OCI-LY7 (cell line): ENCODE measurements at regions not wholly inside any gene's neighbourhood (a gene's known extent, or its start where the extent isn't known, plus 50 kb on each side); places are given as distances from the start of the nearest gene placed in this dataset.

Experiments
- BruUV-seq: library from RNA; stranded (reverse); fragments of 400-500 nt; replicated peaks from 2 replicates; lab custom pipeline; 2021; lab: Mats Ljungman, UMichigan
- CTCF ChIA-PET: fragments of 300-600 bp; sonication (Branson Sonifier 250); formaldehyde crosslinking; loops from one replicate; lab custom pipeline; 2022; ENCODE audit warnings: antibody characterized with exemption; ENCODE audit not compliant: unreplicated experiment; lab: Charles Lee
- POLR2A ChIA-PET: fragments of 300-600 bp; sonication (Branson Sonifier 250); formaldehyde crosslinking; loops from one replicate; lab custom pipeline; 2022; ENCODE audit warnings: antibody characterized with exemption; lab: Charles Lee
- DNase-seq: peaks from one replicate; pipeline ENCODE4 v3.0.0-alpha.2; 2015; ENCODE audit warnings: low spot score
- H2AFZ ChIP-seq: fragments of 200-600 bp; sonication (generic), shearing (Covaris generic); 2 replicates; pipeline ENCODE4 v1.6.1; 2014; ENCODE audit warnings: mild to moderate bottlenecking, antibody characterized with exemption, low read length, moderate library complexity
- H3K27ac ChIP-seq: fragments of 200-600 bp; sonication (generic); 2 replicates; pipeline ENCODE4 v1.5.1; 2014; ENCODE audit warnings: mixed run types, low read depth, mild to moderate bottlenecking, moderate library complexity, low read length, inconsistent platforms; ENCODE audit not compliant: poor library complexity, severe bottlenecking
- H3K36me3 ChIP-seq: fragments of 200-600 bp; sonication (generic); 2 replicates; pipeline ENCODE4 v1.6.1; 2014; ENCODE audit warnings: mild to moderate bottlenecking, antibody characterized with exemption, low read length, moderate library complexity, mixed read lengths; ENCODE audit not compliant: insufficient read depth
- H3K4me1 ChIP-seq: fragments of 200-600 bp; sonication (generic); 2 replicates; pipeline ENCODE4 v1.5.1; 2014; ENCODE audit warnings: mild to moderate bottlenecking, low read length; ENCODE audit not compliant: insufficient read depth, poor library complexity, severe bottlenecking
- H3K4me2 ChIP-seq: fragments of 200-600 bp; sonication (generic); 2 replicates; pipeline ENCODE4 v1.6.1; 2014; ENCODE audit warnings: mild to moderate bottlenecking, low read length
- H3K4me3 ChIP-seq: fragments of 200-600 bp; sonication (generic); 2 replicates; pipeline ENCODE4 v1.5.1; 2014; ENCODE audit warnings: mild to moderate bottlenecking, low read depth, low read length; ENCODE audit not compliant: poor library complexity, severe bottlenecking
- H3K79me2 ChIP-seq: fragments of 200-600 bp; sonication (generic); 2 replicates; pipeline ENCODE4 v1.6.1; 2016; ENCODE audit warnings: low read depth, mild to moderate bottlenecking, low read length, moderate library complexity, mixed read lengths; ENCODE audit not compliant: insufficient read depth
- H3K9me2 ChIP-seq: fragments of 200-600 bp; sonication (generic); 2 replicates; pipeline ENCODE4 v1.6.1; 2016; ENCODE audit warnings: mild to moderate bottlenecking, low read length, mixed read lengths; ENCODE audit not compliant: insufficient read depth
- H3K9me3 ChIP-seq: fragments of 200-600 bp; sonication (generic); 2 replicates; pipeline ENCODE4 v1.6.1; 2014; ENCODE audit warnings: mild to moderate bottlenecking, mixed run types, low read length, mixed read lengths
- H4K20me1 ChIP-seq: fragments of 200-600 bp; sonication (generic); 2 replicates; pipeline ENCODE4 v1.6.1; 2014; ENCODE audit warnings: mild to moderate bottlenecking, antibody characterized with exemption, low read length, moderate library complexity, mixed read lengths; ENCODE audit not compliant: insufficient read depth
- CTCF ChIP-seq: fragments of 200-600 bp; sonication (generic); conservative IDR thresholded peaks from 2 replicates; pipeline ENCODE4 v1.5.1; 2014; ENCODE audit warnings: mild to moderate bottlenecking, antibody characterized with exemption, low read length, moderate library complexity, mixed read lengths
- EZH2phosphoT487 ChIP-seq: fragments of 200-600 bp; sonication (generic); IDR thresholded peaks from 2 replicates; pipeline ENCODE4 v1.6.1; 2018; ENCODE audit warnings: low read depth, borderline replicate concordance, mild to moderate bottlenecking, mixed run types, antibody characterized with exemption, low read length, moderate library complexity, mixed read lengths
- intact Hi-C: fragments of 100-400 bp; cut with micrococcal nuclease; formaldehyde crosslinking; loops from one replicate; pipeline ENCODE4 v1.10.0; 2022; ENCODE audit not compliant: unreplicated experiment

- TF ChIP-seq EZH2phosphoT487 (no peak), CTCF (no peak)
- Histone ChIP-seq H4K20me1 (no peaks in the 10 kb centered on the region), H3K9me2 (no peaks in the 10 kb centered on the region), H3K4me2 (no peak overlapping the region), H3K4me3 (no peak overlapping the region), H3K4me1 (no peaks in the 10 kb centered on the region), H3K36me3 (no peaks in the 10 kb centered on the region), H2AFZ (no peak overlapping the region), H3K27ac (no peak overlapping the region), H3K9me3 (no peaks in the 10 kb centered on the region), H3K79me2 (no peaks in the 10 kb centered on the region)
- intact Hi-C loops, result no loop called here
- BruUV-seq, result no TSS peak
- DNase-seq, result no peak
- POLR2A ChIA-PET, result interaction anchor here (0.6 kb wide), 1 partner anchor 394 kb away, joined by 3 read pairs; no protein-coding TSS in a partner anchor
- CTCF ChIA-PET, result no interaction called here
Observed at GRCh38 chr3:35081899-35082298, 557.4 kb upstream of the ARPP21 start.

- no peaks in the 10 kb centered on the region for H3K79me2 ChIP-seq
- H4K20me1 ChIP-seq, result no peaks in the 10 kb centered on the region
- H2AFZ ChIP-seq, result no peak overlapping the region
- intact Hi-C loops, result no loop called here
- H3K4me3 ChIP-seq, result no peak overlapping the region
- POLR2A ChIA-PET, result interaction anchor here (0.7 kb wide), 1 partner anchor 32 kb away, joined by 3 read pairs; no protein-coding TSS in a partner anchor
- no peaks in the 10 kb centered on the region for H3K4me1 ChIP-seq
- H3K9me2 ChIP-seq, result no peaks in the 10 kb centered on the region
- BruUV-seq, result no TSS peak
- H3K4me2 ChIP-seq, result no peak overlapping the region
- H3K27ac ChIP-seq, result no peak overlapping the region
- CTCF ChIA-PET, result no interaction called here
- TF ChIP-seq EZH2phosphoT487, result no peak
- TF ChIP-seq CTCF, result no peak
- no peaks in the 10 kb centered on the region for H3K36me3 ChIP-seq
- no peaks in the 10 kb centered on the region for H3K9me3 ChIP-seq
- no peak for DNase-seq
Observed at GRCh38 chr3:35088943-35089342, 550.4 kb upstream of the ARPP21 start.

GRCh38 chr3:35114686-35115085, 524.6 kb upstream of the ARPP21 start:
- Histone ChIP-seq H3K36me3 (no peaks in the 10 kb centered on the region), H2AFZ (no peak overlapping the region), H3K4me2 (no peak overlapping the region), H3K27ac (no peak overlapping the region), H3K4me3 (no peak overlapping the region), H3K9me3 (no peaks in the 10 kb centered on the region), H3K4me1 (no peaks in the 10 kb centered on the region), H4K20me1 (no peaks in the 10 kb centered on the region), H3K9me2 (no peaks in the 10 kb centered on the region), H3K79me2 (no peaks in the 10 kb centered on the region)
- POLR2A ChIA-PET, result no interaction called here
- no peak for DNase-seq
- CTCF ChIA-PET, result no interaction called here
- intact Hi-C loops, result no loop called here
- no TSS peak for BruUV-seq
- TF ChIP-seq EZH2phosphoT487 (no peak), CTCF (no peak)
